Liver (tissue), 8 donors: ENCODE measurements at regions not wholly inside any gene's neighbourhood (a gene's known extent, or its start where the extent isn't known, plus 50 kb on each side); places are given as distances from the start of the nearest gene placed in this dataset.

Source experiments
- DNase-seq: peaks from one replicate; pipeline ENCODE4 v3.0.0-alpha.2; 2017; ENCODE audit warnings: low spot score
- H3K27ac ChIP-seq, 2 donors: one replicate each; pipeline ENCODE4 v1.7.0; 2013; ENCODE audit warnings: inconsistent platforms in 2 of 2, low read length in 2 of 2, control low read depth in 1 of 2, low read depth in 1 of 2, mild to moderate bottlenecking in 1 of 2
- H3K27me3 ChIP-seq, 4 donors: one replicate each; pipeline versions ENCODE4 v1.6.1 to v1.7.0; 2013; ENCODE audit warnings: low read length in 3 of 4, inconsistent platforms in 1 of 4, mild to moderate bottlenecking in 1 of 4, moderate library complexity in 1 of 4; ENCODE audit not compliant: control insufficient read depth in 4 of 4, insufficient read depth in 4 of 4
- H3K36me3 ChIP-seq, 4 donors: one replicate each; pipeline versions ENCODE4 v1.6.1 to v1.7.0; 2013; ENCODE audit warnings: low read length in 3 of 4, mild to moderate bottlenecking in 3 of 4, low read depth in 1 of 4, moderate library complexity in 1 of 4; ENCODE audit not compliant: control insufficient read depth in 4 of 4, insufficient read depth in 3 of 4
- H3K4me1 ChIP-seq, 4 donors: one replicate each; pipeline versions ENCODE4 v1.6.1 to v1.7.0; 2013; ENCODE audit warnings: low read length in 3 of 4, mild to moderate bottlenecking in 3 of 4, moderate library complexity in 1 of 4; ENCODE audit not compliant: control insufficient read depth in 4 of 4, insufficient read depth in 4 of 4
- H3K4me3 ChIP-seq, 3 donors: one replicate each; pipeline versions ENCODE4 v1.6.1 to v1.7.0; 2013; ENCODE audit warnings: low read length in 3 of 3, control low read depth in 1 of 3, low read depth in 1 of 3, mild to moderate bottlenecking in 1 of 3
- H3K9ac ChIP-seq, 2 donors: one replicate each; pipeline ENCODE4 v1.7.0; 2013; ENCODE audit warnings: low read length in 2 of 2, mild to moderate bottlenecking in 2 of 2, moderate library complexity in 2 of 2, control low read depth in 1 of 2, low read depth in 1 of 2
- H3K9me3 ChIP-seq, 4 donors: one replicate each; pipeline versions ENCODE4 v1.6.1 to v1.7.0; 2013; ENCODE audit warnings: low read length in 3 of 4; ENCODE audit not compliant: control insufficient read depth in 4 of 4
- EGR1 ChIP-seq, 2 donors: IDR thresholded peaks; 2 replicates each; pipeline ENCODE4 v1.6.1; 2016 to 2018; ENCODE audit warnings: antibody characterized with exemption in 2 of 2, low read depth in 2 of 2
- FOXA1 ChIP-seq: IDR thresholded peaks from 2 replicates; pipeline ENCODE4 v1.6.1; 2016; ENCODE audit warnings: antibody characterized with exemption
- FOXA2 ChIP-seq: IDR thresholded peaks from 2 replicates; pipeline ENCODE4 v1.6.1; 2016; ENCODE audit warnings: antibody characterized with exemption
- GABPA ChIP-seq, 2 donors: IDR thresholded peaks in 1 of 2; conservative IDR thresholded peaks in 1 of 2; 2 replicates each; pipeline ENCODE4 v1.6.1; 2016; ENCODE audit warnings: antibody characterized with exemption in 2 of 2, mild to moderate bottlenecking in 1 of 2, moderate library complexity in 1 of 2
- HNF4A ChIP-seq, 2 donors: conservative IDR thresholded peaks; 2 replicates each; pipeline ENCODE4 v1.6.1; 2016; ENCODE audit warnings: antibody characterized with exemption in 2 of 2, mild to moderate bottlenecking in 2 of 2
- HNF4G ChIP-seq: IDR thresholded peaks from 2 replicates; pipeline ENCODE4 v1.6.1; 2016; ENCODE audit warnings: antibody characterized with exemption
- JUND ChIP-seq, 2 donors: IDR thresholded peaks; 2 replicates each; pipeline ENCODE4 v1.6.1; 2016; ENCODE audit warnings: antibody characterized with exemption in 2 of 2
- MAX ChIP-seq: IDR thresholded peaks from 2 replicates; pipeline ENCODE4 v1.6.1; 2016; ENCODE audit warnings: antibody characterized with exemption
- NR2F2 ChIP-seq: IDR thresholded peaks from 2 replicates; pipeline ENCODE4 v1.6.1; 2016; ENCODE audit warnings: antibody characterized with exemption
- RXRA ChIP-seq, 2 donors: IDR thresholded peaks; 2 replicates each; pipeline ENCODE4 v1.6.1; 2017 to 2018; ENCODE audit warnings: antibody characterized with exemption in 2 of 2, mild to moderate bottlenecking in 1 of 2
- SP1 ChIP-seq: IDR thresholded peaks from 2 replicates; pipeline ENCODE4 v1.6.1; 2018; ENCODE audit warnings: antibody characterized with exemption, mild to moderate bottlenecking
- TAF1 ChIP-seq: conservative IDR thresholded peaks from 2 replicates; pipeline ENCODE4 v1.6.1; 2016; ENCODE audit warnings: antibody characterized with exemption, mild to moderate bottlenecking
- YY1 ChIP-seq: IDR thresholded peaks from 2 replicates; pipeline ENCODE4 v1.6.1; 2016; ENCODE audit warnings: antibody characterized with exemption, mild to moderate bottlenecking
- WGBS: extraction: QIAGEN DNeasy Blood & Tissue Kit; methylation state at CpG from one replicate; pipeline ENCODE4 v1.1.7; 2013; 5-methylcytosine and 5-hydroxymethylcytosine counted together
- TF ChIP-seq, protein P1 (sequence below): IDR thresholded peaks from 2 replicates; pipeline ENCODE4 v1.6.1; 2016; ENCODE audit warnings: antibody characterized with exemption, mild to moderate bottlenecking
- TF ChIP-seq, protein P2 (sequence below): IDR thresholded peaks from 2 replicates; pipeline ENCODE4 v1.6.1; 2016; ENCODE audit warnings: antibody characterized with exemption
- TF ChIP-seq, protein P3 (sequence below): IDR thresholded peaks from 2 replicates; pipeline ENCODE4 v1.6.1; 2016; ENCODE audit warnings: antibody characterized with exemption
- TF ChIP-seq, protein P4 (sequence below): fragments of 150-350 bp; IDR thresholded peaks from 2 replicates; pipeline ENCODE4 v1.5.1; 2017; ENCODE audit warnings: improper control_type of control experiment, low read depth, low read length; ENCODE audit not compliant: missing input control
- donor health status: healthy.
- donor health status: healthy.
- donor health status: healthy.
- donor health status: healthy.
- donor health status: healthy.

DNA sequence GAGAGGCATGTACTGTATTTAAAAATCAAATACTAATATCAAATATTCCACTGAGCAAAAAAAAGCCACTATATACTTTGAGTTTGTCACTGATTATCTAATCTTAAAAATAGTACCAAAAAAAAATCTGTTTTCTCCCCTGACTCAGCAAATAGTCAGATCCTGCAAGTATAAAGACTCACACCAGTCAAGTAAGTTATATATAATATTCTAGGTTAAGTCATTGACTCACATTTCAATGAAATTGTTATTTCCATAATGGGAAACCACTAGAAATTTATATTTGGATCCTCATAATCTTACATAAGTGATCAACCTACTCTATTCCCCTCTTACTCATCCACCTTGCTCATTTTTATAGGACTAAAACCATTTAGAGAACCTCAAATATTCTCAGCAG lies 447.2 kb upstream of the MEF2C start:
- Histone ChIP-seq H3K9ac (no peak overlapping the region), H3K36me3 (no peaks in the 10 kb centered on the region), H3K4me1 (no peaks in the 10 kb centered on the region), H3K4me3 (no peak overlapping the region), H3K27ac (no peak overlapping the region), H3K27me3 (no peaks in the 10 kb centered on the region), H3K9me3 (no peaks in the 10 kb centered on the region)
- no peak for DNase-seq
- TF ChIP-seq GABPA (IDR thresholded peaks at IDR 0.05 in 1 of 2, conservative IDR thresholded peaks at IDR 0.05 in 1 of 2) (no peak), HNF4A (conservative IDR thresholded peaks at IDR 0.05) (no peak), MAX (no peak), EGR1 (IDR thresholded peaks at IDR 0.05; ENCODE audit: low read depth in 2 of 2) (no peak), YY1 (no peak), NR2F2 (no peak), FOXA1 (no peak), JUND (IDR thresholded peaks at IDR 0.05) (no peak), RXRA (IDR thresholded peaks at IDR 0.05) (no peak), HNF4G (no peak), SP1 (no peak), TAF1 (no peak)
- TF ChIP-seq, protein P1, sequence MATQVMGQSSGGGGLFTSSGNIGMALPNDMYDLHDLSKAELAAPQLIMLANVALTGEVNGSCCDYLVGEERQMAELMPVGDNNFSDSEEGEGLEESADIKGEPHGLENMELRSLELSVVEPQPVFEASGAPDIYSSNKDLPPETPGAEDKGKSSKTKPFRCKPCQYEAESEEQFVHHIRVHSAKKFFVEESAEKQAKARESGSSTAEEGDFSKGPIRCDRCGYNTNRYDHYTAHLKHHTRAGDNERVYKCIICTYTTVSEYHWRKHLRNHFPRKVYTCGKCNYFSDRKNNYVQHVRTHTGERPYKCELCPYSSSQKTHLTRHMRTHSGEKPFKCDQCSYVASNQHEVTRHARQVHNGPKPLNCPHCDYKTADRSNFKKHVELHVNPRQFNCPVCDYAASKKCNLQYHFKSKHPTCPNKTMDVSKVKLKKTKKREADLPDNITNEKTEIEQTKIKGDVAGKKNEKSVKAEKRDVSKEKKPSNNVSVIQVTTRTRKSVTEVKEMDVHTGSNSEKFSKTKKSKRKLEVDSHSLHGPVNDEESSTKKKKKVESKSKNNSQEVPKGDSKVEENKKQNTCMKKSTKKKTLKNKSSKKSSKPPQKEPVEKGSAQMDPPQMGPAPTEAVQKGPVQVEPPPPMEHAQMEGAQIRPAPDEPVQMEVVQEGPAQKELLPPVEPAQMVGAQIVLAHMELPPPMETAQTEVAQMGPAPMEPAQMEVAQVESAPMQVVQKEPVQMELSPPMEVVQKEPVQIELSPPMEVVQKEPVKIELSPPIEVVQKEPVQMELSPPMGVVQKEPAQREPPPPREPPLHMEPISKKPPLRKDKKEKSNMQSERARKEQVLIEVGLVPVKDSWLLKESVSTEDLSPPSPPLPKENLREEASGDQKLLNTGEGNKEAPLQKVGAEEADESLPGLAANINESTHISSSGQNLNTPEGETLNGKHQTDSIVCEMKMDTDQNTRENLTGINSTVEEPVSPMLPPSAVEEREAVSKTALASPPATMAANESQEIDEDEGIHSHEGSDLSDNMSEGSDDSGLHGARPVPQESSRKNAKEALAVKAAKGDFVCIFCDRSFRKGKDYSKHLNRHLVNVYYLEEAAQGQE, result no peak
- TF ChIP-seq, protein P2, sequence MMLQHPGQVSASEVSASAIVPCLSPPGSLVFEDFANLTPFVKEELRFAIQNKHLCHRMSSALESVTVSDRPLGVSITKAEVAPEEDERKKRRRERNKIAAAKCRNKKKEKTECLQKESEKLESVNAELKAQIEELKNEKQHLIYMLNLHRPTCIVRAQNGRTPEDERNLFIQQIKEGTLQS, result no peak
- TF ChIP-seq, protein P3, sequence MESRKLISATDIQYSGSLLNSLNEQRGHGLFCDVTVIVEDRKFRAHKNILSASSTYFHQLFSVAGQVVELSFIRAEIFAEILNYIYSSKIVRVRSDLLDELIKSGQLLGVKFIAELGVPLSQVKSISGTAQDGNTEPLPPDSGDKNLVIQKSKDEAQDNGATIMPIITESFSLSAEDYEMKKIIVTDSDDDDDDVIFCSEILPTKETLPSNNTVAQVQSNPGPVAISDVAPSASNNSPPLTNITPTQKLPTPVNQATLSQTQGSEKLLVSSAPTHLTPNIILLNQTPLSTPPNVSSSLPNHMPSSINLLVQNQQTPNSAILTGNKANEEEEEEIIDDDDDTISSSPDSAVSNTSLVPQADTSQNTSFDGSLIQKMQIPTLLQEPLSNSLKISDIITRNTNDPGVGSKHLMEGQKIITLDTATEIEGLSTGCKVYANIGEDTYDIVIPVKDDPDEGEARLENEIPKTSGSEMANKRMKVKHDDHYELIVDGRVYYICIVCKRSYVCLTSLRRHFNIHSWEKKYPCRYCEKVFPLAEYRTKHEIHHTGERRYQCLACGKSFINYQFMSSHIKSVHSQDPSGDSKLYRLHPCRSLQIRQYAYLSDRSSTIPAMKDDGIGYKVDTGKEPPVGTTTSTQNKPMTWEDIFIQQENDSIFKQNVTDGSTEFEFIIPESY, result no peak
- TF ChIP-seq, protein P4, sequence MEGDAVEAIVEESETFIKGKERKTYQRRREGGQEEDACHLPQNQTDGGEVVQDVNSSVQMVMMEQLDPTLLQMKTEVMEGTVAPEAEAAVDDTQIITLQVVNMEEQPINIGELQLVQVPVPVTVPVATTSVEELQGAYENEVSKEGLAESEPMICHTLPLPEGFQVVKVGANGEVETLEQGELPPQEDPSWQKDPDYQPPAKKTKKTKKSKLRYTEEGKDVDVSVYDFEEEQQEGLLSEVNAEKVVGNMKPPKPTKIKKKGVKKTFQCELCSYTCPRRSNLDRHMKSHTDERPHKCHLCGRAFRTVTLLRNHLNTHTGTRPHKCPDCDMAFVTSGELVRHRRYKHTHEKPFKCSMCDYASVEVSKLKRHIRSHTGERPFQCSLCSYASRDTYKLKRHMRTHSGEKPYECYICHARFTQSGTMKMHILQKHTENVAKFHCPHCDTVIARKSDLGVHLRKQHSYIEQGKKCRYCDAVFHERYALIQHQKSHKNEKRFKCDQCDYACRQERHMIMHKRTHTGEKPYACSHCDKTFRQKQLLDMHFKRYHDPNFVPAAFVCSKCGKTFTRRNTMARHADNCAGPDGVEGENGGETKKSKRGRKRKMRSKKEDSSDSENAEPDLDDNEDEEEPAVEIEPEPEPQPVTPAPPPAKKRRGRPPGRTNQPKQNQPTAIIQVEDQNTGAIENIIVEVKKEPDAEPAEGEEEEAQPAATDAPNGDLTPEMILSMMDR, result no peak

DNA sequence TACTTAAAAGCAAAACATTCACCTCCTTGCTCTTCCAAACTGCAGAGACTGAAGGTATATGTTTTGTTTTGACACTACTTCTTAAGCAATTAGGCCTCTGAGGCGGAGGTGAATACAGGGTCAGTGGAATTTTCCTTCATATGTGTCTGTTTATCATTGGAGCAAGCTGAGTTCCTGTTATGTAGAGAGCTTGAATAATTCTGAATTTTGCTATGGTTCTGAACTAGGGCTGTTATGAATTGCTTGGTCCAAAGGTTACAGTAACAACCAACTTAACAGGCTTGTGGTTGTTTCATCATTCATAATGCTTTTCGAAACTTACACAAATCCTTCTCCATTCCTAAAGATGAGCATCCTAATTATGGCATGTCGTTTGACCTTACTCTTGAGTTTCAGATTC lies 444.6 kb upstream of the MEF2C start:
- no peak overlapping the region for H3K27ac ChIP-seq
- DNase-seq, result no peak
- H3K36me3 ChIP-seq, result no peaks in the 10 kb centered on the region
- H3K4me1 ChIP-seq, result no peaks in the 10 kb centered on the region
- H3K9ac ChIP-seq, result no peak overlapping the region
- no peaks in the 10 kb centered on the region for H3K9me3 ChIP-seq
- H3K4me3 ChIP-seq, result no peak overlapping the region
- H3K27me3 ChIP-seq, result no peaks in the 10 kb centered on the region
- 65% methylated on average over 3 of the region's 3 CpGs for WGBS
- no peak for TF ChIP-seq EGR1 (IDR thresholded peaks at IDR 0.05; ENCODE audit: low read depth in 2 of 2)
- TF ChIP-seq, protein P1, result no peak
- TF ChIP-seq, protein P2, result no peak
- TF ChIP-seq FOXA1, result no peak
- TF ChIP-seq YY1, result no peak
- no peak for TF ChIP-seq NR2F2
- no peak for TF ChIP-seq GABPA (IDR thresholded peaks at IDR 0.05 in 1 of 2, conservative IDR thresholded peaks at IDR 0.05 in 1 of 2)
- no peak for TF ChIP-seq RXRA (IDR thresholded peaks at IDR 0.05)
- TF ChIP-seq JUND (IDR thresholded peaks at IDR 0.05), result no peak
- no peak for TF ChIP-seq FOXA2
- no peak for TF ChIP-seq TAF1
- TF ChIP-seq, protein P4, result no peak
- no peak for TF ChIP-seq MAX
